HG03060 (cell line): ENCODE measurements at regions not wholly inside any gene's neighbourhood (a gene's known extent, or its start where the extent isn't known, plus 50 kb on each side); places are given as distances from the start of the nearest gene placed in this dataset.
"Not testable (repeated sequence)": the region's sequence is repeated elsewhere in the genome, so short reads cannot be mapped to it uniquely, and the experiment has no call there.

ENCODE experiments used
- ATAC-seq: cut with Tn5 transposase; IDR thresholded peaks from one replicate; pipeline ENCODE4 v1.9.1; 2021; ENCODE audit warnings: low read depth, moderate number of reproducible peaks; ENCODE audit not compliant: unreplicated experiment

DNA sequence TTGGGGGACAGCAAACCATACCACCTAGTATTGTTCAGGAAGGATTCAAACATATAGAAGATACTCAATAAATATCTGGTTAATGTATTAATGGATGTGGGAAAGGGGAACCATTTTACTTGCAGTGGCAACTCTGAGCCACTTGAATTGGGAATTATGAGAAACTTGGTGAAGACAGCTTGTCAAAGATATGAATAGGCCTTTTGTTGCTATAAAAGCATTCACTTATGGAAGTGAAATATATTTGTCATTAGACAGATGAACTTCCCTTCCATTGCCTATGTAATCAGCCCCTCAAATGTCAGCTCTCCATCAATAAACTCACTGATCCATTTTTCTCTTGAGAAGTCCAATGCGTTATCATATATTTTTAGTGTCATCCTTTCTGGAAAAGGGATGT, 56.1 kb downstream of the GPR85 start:
- no peak for ATAC-seq

DNA sequence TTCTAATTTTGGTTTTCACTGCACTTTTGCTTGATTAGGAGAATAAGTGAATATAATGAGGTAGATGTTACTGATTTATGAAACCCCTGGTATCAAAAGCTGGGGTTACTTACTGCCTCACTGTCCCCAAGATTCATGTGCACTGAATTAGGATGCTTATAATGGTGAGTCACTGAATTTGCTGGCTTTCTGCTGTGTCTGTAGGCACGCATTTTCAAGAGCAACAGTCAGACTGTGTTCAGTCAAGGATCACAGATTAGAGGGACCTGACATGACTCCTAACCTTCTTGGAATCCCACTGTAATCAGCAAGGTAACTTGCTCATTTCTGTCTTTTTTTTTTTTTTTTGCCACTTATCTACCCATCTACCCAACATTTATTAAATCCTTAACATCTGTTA, 59.7 kb downstream of the GPR85 start:
- ATAC-seq = no peak

DNA sequence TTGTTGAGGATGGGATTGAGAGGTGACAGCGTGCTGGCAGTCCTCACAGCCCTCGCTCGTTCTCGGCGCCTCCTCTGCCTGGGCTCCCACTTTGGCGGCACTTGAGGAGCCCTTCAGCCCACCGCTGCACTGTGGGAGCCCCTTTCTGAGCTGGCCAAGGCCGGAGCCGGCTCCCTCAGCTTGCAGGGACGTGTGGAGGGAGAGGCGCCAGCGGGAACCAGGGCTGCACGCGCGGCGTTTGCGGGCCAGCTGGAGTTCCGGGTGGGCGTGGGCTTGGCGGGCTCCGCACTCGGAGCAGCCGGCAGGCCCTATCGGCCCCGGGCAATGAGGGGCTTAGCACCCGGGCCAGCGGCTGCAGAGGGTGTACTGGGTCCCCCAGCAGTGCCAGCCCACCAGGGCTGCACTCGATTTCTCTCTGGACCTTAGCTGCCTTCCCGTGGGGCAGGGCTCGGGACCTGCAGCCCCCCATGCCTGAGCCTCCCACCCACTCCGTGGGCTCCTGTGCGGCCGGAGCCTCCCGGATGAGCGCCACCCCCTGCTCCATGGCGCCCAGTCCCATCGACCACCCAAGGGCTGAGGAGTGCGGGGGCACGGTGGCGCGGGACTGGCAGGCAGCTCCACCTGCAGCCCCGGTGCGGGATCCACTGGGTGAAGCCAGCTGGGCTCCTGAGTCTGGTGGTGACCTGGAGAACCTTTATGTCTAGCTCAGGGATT, 69.3 kb downstream of the GPR85 start:
- ATAC-seq = not testable (repeated sequence)

DNA sequence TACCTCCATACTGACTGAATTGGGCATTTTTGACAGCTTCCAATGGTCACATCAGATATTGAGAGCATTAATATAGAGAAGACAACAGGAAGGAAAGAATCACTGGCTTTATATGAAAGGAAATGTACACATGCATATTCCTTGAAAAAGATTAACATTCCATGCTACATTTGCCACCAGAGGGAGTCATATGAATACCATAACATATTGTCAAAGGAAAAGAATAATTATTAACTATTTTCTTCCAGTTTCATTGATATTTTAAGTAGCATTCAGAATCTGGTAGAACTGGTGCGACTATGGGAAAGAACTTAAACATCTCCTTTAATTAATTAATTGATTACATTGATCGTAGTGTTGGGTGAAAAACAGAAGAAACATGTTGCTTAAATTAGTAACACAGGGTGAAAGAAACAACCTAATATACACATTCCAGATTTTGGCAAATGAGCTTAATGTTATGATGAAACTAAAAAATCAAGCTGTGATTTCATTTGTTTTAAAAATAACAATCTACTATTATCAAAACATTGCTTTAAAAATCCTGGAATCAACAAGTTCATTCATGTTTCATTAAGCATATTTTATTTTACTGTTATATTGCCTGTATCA, 71.5 kb downstream of the GPR85 start:
- no peak for ATAC-seq

DNA sequence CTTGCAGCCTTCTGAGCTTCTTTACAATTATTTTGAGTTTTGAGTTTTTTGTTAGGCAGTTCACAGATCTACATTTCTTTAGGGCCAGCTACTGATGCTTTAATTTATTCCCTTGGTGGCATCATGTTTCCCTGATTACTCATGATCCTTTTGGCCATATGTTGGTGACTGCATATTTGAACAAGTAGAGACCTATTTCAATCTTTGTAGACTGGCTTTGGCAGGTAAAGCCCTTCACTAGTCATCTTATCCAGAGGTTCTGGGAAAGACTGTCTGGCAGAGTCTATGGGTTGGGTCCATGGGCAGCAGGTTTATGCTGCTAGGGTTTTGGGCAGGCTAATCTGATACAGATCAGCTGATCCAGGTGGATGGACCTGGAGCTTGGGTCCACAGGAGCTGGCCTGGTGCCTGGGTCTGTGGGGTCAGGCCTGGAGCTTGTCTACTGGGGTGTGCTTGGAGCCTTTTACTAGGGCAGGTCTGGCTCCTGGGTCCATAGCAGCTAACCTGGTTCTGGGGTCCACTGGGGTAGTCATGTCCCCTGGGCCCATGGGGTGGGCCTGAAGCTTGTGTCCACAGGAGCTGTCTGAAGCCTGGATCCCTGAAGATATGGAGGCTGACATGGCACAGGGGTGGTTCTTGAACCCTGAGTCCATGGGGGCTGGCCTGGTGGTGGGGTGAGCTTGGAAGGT, 72.7 kb downstream of the GPR85 start:
- no peak for ATAC-seq

DNA sequence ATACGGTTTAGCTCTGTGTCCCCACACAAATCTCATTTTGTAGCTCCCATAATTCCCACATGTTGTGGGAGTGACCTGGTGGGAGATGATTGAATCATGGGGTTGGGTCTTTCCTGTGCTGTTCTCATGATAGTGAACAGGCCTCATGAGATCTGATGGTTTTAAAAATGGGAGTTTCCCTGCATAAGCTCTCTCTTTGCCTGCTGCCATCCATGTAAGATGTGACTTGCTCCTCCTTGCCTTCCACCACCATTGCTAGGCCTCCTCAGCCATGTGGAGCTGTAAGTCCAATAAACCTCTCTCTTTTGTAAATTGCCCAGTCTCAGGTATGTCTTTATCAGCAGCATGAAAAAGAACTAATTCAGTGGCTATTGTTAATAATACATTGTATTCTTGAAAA, 73.8 kb downstream of the GPR85 start:
- not testable (repeated sequence) for ATAC-seq

DNA sequence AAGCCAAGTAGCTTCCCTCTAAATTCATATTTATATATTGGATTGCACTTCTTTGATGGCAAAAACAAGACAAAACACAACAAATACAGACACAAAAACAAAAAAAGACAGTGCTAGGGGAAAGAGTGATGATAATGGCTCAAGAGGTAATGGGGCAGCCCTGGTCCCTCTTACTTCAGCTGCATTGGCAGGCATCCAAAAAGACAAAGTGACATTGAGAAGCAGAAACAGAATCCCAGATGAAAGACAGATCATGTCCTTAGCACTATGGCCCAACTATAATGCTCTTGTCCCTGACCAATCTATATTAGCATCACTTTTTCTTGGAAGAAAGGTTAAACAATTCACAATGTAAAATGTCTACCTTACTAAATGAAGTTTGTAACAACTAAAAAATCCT, 76.2 kb downstream of the GPR85 start:
- no peak for ATAC-seq

DNA sequence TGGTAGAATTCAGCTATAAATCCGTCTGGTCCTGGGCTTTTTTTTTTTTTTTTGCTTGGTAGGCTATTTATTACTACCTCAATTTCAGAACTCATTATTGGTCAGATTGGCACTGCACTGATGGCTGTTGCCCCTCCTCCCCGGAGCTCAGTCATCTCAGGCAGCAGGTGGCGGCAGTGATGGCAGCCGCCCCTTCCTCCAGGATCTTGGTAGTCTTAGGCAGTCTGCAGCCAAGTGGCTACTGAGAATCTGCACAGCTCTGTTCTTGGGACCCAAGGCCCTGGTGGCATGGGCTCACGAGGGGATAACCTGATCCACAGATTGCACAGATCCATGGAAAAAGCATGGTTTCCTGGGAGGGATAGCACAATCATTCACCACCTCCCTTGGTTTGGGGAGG, 77.9 kb downstream of the GPR85 start:
- ATAC-seq = no peak

DNA sequence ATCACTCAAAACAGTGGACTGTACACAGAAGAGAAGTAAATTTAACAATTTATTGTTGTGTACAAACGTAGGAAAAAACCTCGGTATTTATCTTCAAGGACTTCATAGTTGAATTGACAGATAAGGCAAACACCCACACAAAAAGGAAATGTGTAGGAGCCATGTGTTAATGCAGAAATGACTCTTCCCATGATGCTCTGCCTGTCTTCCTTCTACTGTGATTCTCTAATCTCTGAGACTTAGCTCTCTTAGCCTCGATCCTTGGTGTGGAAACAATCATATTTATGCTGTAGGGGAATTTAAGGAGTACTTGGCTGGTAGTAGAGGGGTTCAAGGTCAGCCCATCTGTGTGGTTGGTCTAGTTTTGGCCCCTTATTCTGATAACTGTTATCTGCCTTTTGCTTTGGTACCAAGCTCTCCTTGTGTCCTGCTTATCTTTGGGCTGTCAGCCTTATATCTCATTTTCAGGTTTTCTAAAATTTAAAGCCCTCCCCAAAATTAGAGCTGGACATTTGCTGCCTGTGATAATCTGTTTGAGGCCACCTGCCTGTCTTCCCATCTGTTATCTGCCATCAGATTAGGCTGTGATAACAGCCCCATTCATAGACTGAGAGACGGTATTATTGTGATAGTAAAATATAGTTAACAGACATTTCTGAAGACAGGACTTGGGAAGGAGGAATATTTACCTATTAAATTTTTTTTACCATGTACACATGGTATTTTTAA, 81.7 kb downstream of the GPR85 start:
- ATAC-seq = no peak

DNA sequence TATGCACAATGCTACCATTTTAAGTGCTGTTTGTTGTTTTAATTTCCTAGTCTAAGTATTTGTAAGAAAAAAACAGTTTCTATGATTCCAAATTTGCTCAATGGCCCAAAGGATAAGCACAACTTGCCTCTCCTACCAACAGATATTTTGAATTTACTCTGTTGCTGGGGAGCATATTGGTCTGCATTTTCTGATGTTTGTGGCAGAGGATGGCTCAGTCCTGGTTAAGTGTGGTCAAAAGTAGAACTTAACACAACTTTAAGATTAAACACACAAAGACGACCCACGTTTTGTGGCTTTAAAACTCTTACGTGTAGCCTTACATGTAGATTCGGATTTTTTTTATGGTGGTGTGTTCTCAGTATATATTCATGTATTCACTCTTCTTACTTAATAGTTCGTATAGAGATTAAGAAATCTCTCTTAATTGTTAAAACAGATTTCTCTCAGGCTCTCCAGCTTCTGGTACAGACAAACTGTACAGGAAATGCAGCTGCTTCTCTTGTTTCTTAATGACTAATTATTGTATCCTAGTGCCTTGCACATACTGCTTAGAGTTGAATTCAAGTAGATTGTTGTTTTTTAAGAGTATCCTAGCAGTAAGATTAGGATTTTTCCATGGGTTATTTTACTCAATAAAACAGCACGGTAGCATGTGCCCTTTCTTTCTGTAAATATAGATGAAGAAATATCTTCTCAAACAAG, 86.2 kb downstream of the GPR85 start:
- ATAC-seq = peak; percentile 78

DNA sequence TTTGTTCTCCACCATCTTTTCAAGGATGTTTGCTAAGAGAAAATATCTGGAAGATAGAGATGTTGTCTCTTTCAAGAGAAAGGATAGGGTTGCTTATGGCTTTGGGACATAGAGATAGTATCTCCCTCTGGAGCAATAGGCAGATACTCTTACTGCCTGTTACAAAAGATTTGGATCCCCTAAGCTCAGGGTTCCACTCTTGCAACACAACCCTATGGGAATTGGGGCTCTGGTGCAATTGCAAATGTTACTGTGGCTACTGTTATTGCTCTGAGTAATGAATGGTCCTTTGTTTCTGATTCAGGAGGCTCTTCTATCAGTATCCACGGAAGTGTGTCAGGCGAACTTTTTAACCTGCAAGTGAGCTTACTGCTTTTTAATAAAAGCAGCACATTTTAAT, 88.8 kb downstream of the GPR85 start:
- ATAC-seq = no peak

DNA sequence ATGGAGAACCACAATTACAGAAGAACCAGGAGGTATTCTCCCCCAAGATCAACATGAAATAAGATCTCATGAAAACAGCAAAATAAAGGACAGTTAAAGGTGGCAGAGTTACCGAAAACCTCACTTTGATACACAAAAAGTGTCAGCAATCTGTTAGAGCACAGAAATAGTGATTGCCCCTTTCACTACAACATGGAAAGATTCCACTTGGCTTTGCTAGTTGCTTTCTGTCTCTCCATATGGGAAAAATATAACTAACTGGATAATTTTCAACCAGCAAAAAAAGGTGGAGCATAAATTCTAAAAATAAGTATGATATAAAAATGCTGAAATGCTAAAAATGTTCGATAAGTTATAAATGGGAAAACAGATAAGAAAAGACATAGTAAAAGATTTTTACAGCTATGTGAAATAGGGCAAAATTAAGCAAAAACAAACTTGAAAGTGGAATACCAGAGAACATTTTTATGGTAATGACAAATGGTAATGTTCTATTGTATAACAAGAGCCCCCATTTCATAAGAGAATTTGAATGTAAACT, 90.2 kb downstream of the GPR85 start:
- ATAC-seq = no peak

DNA sequence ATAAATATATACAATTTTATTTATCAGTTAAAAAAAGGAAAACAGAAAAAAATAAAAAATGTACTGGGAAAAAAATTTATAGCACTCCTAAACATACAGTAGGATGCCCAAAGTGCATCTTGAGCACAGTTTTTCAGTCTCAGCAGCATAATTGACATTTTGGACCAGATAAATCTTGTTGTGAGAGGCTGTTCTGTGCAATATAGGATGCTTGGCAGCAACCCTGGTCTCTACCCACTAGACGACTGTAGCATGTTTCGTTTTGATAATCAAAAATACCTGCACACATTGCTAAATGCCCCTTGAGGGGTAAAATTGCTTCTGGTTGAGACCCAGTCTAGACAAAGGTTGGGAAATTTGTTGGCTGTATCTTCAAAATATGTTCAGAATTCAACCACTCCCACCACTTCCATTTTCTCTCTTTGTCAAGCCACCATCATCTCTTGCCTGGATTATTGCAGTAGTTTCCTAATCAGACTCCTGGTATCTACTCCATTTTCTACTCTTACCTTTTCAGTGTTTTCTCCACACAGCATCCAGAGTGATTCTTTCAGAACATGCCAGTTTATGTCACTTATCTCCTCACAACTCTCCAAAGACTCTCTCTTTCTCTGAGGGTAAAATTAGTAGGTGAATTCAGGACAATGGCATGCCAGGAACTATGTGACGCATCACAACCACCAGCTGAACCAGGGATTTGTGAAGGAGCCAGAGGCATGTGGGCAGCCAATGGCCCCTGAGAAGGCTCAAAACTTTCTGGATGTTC, 91.4 kb downstream of the GPR85 start:
- no peak for ATAC-seq

DNA sequence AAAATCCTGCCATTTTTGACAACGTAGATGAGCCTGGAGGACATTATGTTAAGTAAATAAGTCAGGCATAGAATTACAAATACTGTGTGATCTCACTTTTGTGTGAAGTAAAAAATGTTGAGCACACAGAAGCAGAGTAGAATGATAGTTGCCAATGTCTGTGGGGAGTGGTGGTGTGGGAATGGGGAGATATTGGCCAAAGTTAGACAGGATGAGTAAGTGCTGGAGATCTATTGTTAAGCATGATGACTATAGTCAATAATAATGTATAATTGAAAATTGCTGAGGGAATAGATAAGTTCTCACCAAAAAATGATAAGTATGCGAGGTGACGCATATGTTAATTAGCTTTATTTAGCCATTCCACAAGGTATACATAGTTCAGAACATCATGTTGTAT, 92.0 kb downstream of the GPR85 start:
- ATAC-seq = no peak

DNA sequence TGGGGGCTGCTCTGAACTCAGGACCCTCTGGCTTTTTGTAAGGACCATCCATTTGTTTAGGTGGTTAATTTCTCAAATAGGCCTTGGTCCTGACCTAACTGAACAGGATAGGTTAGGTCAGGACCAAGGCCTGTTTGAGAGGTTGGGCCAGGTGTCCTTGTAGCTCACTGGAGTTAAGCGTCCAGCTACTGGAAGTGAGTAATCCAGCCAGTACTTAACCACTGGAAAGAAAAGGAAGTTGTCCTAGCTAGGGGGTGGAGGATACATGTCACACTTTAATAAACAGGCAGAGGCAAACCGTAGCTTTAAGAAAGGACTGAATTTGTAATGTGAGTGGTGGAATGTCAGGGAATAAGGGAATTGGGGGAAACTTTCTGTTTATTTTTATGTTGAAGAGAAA, 96.0 kb downstream of the GPR85 start:
- no peak for ATAC-seq

DNA sequence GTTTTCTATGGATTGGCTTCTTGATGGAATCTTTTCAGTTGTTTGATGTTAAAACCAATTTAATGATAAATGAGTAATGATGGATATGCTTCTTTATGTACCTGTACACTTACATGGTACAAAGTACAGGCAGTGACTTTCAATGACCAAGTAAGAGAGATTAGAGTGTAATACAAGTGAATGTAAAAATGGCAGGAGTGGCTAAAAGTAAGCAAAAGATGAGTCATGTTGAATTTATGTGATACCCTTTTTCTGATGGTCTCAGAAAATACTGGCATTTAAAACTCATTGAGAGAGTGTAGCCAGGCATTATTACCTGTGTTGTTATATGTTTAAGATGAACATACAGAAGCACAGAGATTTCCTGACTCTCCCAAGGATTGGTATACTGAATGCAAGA, 97.1 kb downstream of the GPR85 start:
- ATAC-seq = no peak

DNA sequence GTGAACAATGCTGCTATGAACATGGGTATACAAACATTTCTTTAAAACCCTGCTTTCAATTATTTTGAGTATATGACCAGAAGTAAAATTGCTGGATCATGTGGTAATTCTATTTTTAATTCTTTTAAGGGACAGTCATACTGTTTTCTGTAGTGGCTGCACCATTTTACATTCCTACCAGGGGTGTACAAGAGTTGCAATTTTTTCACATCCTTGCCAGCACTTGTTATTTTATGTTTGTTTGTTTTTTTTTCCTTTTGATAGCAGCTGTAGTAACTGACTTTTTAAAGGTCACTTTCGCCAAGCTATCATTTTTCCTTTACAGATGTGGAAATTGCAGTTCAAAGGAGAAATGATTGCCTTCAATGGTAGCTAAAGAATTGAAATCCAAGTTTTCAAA, 99.5 kb downstream of the GPR85 start:
- ATAC-seq = no peak

DNA sequence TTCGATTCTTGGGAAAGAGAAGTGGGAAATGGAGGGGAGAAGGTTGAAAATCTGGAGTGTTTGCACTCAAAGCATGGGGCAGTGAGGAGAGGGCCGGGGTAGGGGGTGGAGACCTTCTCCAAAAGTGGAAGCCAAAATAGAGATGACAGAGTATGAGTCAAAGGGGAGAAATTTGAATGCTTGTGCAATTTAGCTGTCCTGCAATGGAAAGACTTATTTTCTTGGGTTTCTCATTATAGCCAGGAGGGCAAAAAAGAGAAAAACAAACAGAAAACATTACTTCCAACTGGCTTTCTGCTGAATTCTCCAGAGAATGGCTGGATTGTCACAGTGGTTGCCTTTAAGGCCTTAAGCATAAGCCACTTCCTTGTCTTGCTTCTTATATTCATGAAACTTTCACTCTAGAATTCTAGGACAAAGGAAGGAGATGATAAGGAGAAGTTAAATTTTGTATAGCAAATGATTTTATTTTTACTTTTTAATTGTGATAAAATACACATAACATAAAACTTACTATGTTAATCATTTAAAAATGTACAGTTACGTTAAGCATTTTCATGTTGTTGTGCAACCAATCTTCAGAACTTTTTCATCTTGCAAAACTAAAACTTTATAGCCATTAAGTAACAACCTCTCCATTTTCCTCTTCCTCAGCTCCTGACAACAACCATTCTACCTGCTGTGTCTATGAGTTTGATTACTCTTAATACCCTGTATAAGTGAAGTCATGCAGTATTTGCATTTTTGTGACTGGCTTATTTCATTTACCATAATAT, 100.2 kb downstream of the GPR85 start:
- no peak for ATAC-seq

DNA sequence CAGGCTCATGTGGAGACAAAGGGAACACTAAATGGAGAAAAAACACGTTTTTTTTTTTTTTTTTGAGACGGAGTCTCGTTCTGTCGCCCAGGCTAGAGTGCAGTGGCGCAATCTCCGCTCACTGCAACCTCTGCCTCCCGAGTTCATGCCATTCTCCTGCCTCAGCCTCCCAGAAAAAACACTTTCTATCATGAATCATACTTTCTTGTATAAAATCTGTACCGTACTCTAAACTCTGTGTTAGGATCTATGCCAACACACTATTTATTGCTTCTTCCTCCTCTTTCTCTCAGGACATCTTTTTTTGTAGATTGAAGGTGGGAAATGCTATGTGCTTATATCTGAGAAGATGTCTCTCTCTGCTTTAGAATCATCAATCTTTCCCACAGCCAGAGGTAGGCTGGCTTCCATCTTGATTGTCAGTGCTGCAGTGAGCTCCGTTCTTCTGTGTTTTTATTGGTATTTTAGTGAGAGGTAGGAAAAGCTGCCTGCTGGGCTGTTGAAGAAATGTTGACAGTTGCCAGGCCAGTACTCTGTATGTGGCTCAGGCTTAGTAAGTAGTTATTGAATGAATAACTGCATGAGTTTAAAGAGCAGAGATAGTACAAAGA, 101.1 kb downstream of the GPR85 start:
- ATAC-seq = no peak
